Ecto neural progenitor cell (in vitro differentiated cells): ENCODE measurements at regions not wholly inside any gene's neighbourhood (a gene's known extent, or its start where the extent isn't known, plus 50 kb on each side); places are given as distances from the start of the nearest gene placed in this dataset.
"Not testable (repeated sequence)": the region's sequence is repeated elsewhere in the genome, so short reads cannot be mapped to it uniquely, and the experiment has no call there.

Source experiments
- DNase-seq: peaks from one replicate; pipeline ENCODE4 v3.0.0-alpha.2; 2018; ENCODE audit warnings: low spot score

- no peak for DNase-seq
Observed at GRCh38 chr2:145750144-145750543, 1230.2 kb upstream of the ZEB2 start.

- no peak for DNase-seq
Observed at GRCh38 chr2:145749556-145749955, 1229.6 kb upstream of the ZEB2 start.

- DNase-seq = no peak
Observed at GRCh38 chr2:145748927-145749326, 1229.0 kb upstream of the ZEB2 start.

- DNase-seq = no peak
Observed at GRCh38 chr2:145747715-145748114, 1227.8 kb upstream of the ZEB2 start.

GRCh38 chr2:145745387-145745721 lies 1225.4 kb upstream of the ZEB2 start:
- not testable (repeated sequence) for DNase-seq

GRCh38 chr2:145744541-145745386 lies 1224.8 kb upstream of the ZEB2 start:
- DNase-seq = no peak

- DNase-seq = no peak
Observed at GRCh38 chr2:145743011-145743410, 1223.1 kb upstream of the ZEB2 start.

- DNase-seq = no peak
Observed at GRCh38 chr2:145741636-145742035, 1221.7 kb upstream of the ZEB2 start.

GRCh38 chr2:145741181-145741580 lies 1221.3 kb upstream of the ZEB2 start:
- no peak for DNase-seq

- no peak for DNase-seq
Observed at GRCh38 chr2:145740302-145740701, 1220.4 kb upstream of the ZEB2 start.

GRCh38 chr2:145739681-145740080 lies 1219.8 kb upstream of the ZEB2 start:
- no peak for DNase-seq

GRCh38 chr2:145736871-145737270 lies 1217.0 kb upstream of the ZEB2 start:
- no peak for DNase-seq

GRCh38 chr2:145731467-145731866 lies 1211.5 kb upstream of the ZEB2 start:
- no peak for DNase-seq

- DNase-seq = no peak
Observed at GRCh38 chr2:145729993-145730770, 1210.3 kb upstream of the ZEB2 start.

GRCh38 chr2:145729481-145729880 lies 1209.6 kb upstream of the ZEB2 start:
- DNase-seq = no peak

GRCh38 chr2:145728511-145728910 lies 1208.6 kb upstream of the ZEB2 start:
- DNase-seq = no peak

- no peak for DNase-seq
Observed at GRCh38 chr2:145725876-145726275, 1206.0 kb upstream of the ZEB2 start.

- no peak for DNase-seq
Observed at GRCh38 chr2:145724311-145724898, 1204.5 kb upstream of the ZEB2 start.

- DNase-seq = no peak
Observed at GRCh38 chr2:145723872-145724271, 1204.0 kb upstream of the ZEB2 start.

GRCh38 chr2:145721681-145722080 lies 1201.8 kb upstream of the ZEB2 start:
- DNase-seq = no peak

GRCh38 chr2:145715601-145716000 lies 1195.7 kb upstream of the ZEB2 start:
- DNase-seq = no peak

- no peak for DNase-seq
Observed at GRCh38 chr2:145710303-145710702, 1190.4 kb upstream of the ZEB2 start.

GRCh38 chr2:145702305-145702704 lies 1182.4 kb upstream of the ZEB2 start:
- DNase-seq = no peak
